Fibroblast of the aortic adventitia (primary cell): ENCODE measurements at regions not wholly inside any gene's neighbourhood (a gene's known extent, or its start where the extent isn't known, plus 50 kb on each side); places are given as distances from the start of the nearest gene placed in this dataset.
A peak's percentile ranks its signal among the peaks of the same experiment; 100 is the strongest.

ENCODE experiments used
- DNase-seq: peaks from one replicate; pipeline ENCODE4 v3.0.0-alpha.2; 2010; ENCODE audit warnings: low read depth
- H3K4me3 ChIP-seq: 2 replicates; pipeline ENCODE4 v1.5.1; 2011; ENCODE audit warnings: low read depth, mild to moderate bottlenecking, control low read depth, low read length, moderate library complexity
- TF ChIP-seq, protein P1 (sequence below): IDR thresholded peaks from 2 replicates; pipeline ENCODE4 v1.5.1; 2011; ENCODE audit warnings: mild to moderate bottlenecking, low read length, control low read depth, inconsistent platforms; ENCODE audit not compliant: insufficient read depth

DNA sequence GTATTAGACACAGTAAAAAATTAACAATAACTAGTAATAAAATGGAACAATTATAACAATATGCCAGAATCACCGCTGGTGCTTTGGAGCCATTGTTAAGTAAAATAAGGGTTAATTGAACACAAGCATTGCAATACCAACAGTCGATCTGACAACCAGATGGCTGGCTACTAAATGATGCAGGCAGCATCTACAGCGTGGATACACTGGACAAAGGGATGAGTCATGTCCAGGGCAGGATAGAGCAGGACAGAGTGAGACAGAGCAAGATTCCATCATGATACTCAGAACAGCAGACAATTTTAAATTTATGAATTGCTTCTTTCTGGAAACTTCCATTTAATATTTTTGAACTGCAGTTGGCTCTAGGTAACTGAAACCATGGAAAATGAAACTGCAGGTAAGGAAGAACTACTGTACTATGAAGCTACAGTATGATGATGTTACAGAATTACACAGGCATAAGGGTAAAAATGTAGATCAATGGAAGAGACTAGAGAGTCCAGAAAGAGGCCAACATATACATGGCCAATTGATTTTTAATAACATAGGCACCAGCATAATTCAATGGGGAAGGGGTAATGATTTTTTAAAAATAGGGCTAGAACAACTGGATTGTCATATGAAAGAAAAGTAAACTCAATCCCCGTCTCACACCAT, 168.7 kb downstream of the RRAGC start:
- no peak overlapping the region for H3K4me3 ChIP-seq
- no peak for DNase-seq
- TF ChIP-seq, protein P1, sequence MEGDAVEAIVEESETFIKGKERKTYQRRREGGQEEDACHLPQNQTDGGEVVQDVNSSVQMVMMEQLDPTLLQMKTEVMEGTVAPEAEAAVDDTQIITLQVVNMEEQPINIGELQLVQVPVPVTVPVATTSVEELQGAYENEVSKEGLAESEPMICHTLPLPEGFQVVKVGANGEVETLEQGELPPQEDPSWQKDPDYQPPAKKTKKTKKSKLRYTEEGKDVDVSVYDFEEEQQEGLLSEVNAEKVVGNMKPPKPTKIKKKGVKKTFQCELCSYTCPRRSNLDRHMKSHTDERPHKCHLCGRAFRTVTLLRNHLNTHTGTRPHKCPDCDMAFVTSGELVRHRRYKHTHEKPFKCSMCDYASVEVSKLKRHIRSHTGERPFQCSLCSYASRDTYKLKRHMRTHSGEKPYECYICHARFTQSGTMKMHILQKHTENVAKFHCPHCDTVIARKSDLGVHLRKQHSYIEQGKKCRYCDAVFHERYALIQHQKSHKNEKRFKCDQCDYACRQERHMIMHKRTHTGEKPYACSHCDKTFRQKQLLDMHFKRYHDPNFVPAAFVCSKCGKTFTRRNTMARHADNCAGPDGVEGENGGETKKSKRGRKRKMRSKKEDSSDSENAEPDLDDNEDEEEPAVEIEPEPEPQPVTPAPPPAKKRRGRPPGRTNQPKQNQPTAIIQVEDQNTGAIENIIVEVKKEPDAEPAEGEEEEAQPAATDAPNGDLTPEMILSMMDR, result no peak

DNA sequence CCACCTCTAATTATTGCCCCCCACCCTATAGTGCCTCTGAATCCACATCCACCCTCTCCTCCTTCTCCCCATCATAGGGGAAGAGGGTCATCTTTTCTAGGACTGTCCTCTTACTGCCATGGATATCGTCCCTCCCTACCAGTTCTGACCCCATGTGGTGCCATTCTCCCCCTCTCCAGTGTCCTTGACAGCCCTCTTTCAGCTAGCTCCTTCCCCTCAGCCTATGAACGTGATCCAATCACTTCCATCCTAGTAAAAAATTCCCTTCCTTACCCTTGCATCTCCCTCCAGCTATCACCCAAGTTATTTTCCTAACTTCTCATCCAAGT, 172.7 kb downstream of the RRAGC start:
- no peak overlapping the region for H3K4me3 ChIP-seq
- TF ChIP-seq, protein P1, result no peak
- no peak for DNase-seq

DNA sequence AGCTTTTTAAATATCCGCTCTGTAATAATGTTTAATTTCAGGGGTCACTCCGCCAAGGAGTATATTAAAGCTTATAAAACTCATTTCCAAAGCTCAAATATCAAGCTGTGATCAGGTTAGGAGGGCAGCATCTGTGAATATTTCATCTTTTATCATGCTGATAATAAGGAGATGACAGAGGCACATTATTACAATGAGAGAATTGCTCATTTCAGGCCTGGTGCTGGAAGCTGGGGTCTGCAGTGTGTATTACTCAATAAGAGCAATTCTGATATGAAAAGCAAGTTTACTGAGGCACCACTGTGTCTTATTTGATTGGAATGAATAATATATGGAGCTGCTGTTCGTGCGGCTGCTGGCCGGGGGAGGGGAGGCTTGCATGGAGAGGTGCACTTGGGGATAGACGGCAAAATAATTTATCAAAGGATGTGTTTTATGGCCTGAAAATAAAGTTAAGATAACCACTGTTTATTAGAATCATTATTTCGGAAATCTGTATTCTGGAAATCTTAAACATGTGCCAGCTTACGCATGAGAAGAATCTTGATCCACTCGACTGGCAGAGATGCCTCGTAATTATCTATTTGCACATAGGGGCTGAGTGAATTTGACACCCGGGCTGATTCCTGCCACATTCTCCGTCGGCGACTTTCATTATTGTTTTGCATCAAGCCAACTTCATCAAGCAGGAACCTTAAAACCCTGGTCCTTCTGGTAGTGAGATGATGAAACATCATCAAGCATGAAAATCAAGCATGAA, 173.2 kb downstream of the RRAGC start:
- no peak overlapping the region for H3K4me3 ChIP-seq
- no peak for DNase-seq

DNA sequence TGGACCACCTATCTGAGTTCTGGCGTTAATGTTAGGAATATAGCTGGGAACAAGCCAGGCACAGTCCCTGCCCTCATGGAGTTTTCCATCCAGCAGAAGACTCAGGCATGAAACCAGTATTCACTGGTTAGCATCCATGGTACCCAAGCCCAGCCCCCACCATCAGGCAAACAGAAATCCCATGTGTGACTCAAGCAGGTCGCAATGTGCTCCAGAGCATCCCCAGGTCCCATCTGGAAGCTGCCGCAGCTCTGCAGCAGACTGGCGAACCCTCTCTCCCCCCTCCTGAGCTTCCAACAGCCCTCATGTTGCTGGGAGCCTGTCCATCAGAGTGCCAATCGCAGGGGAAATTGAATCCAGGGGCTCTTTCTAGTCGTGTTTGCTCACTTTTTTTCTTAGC, 174.2 kb downstream of the RRAGC start:
- TF ChIP-seq, protein P1, result no peak
- no peak overlapping the region for H3K4me3 ChIP-seq
- no peak for DNase-seq

More for the DNA sequence above, 173.2 kb downstream of the RRAGC start:
- TF ChIP-seq, protein P1, result no peak

DNA sequence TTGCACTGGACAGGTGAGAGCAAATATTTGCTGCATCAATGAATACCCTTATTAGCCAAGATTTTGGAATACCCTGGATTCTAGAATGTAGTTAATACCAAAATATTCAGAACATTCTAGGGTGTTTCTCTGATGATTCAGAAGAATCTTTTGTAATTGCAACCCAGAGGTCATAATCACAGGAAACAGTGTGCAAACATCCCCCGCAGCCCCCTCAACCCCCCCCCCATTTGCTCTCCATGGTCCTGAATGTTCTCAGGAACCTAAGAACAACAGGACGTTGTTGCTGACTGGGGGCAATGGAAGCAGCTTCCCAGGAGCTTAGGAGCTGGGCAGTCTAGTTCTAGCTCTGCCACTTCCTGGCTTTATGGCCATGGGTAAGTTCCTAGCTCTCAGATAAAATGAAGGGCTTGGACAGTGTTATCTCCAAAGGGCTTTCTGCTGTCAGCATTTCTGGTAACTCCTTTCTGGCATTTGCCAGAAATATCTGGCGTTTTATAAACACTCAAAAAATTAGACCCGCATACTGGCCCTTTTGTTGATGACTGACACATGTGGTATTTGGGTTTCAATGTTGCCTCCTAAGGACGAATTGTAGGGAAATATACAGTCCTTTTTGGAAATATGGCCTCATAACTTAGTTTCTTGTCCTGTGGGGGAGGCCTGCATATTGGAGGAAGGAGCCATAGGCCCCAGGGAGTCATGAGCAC, 178.6 kb downstream of the RRAGC start:
- no peak overlapping the region for H3K4me3 ChIP-seq
- DNase-seq, result peak; percentile 14
- TF ChIP-seq, protein P1, result no peak

DNA sequence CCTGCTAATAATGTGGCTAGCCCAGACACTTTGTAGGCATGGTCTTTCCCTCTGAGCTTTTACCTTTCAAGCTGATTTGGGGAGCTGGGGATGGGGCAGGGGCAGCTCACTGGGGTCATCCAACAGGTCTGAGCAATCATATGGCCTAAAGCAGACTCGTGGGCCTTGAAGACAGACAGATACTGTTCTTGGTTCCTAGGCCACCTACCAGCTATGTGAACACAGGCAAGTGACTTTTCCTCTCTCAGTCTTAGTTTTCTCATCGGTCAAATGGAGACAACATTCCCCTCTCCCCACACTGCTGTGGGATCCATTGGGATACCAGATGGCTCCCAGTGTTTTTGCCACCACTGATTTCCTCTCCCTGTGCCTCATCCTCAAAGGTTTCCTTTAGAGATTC, 181.8 kb downstream of the RRAGC start:
- no peak overlapping the region for H3K4me3 ChIP-seq
- DNase-seq, result no peak
- TF ChIP-seq, protein P1, result no peak
